Endodermal cell (in vitro differentiated cells): ENCODE measurements at regions not wholly inside any gene's neighbourhood (a gene's known extent, or its start where the extent isn't known, plus 50 kb on each side); places are given as distances from the start of the nearest gene placed in this dataset.
A peak's percentile ranks its signal among the peaks of the same experiment; 100 is the strongest.
"Not testable (repeated sequence)": the region's sequence is repeated elsewhere in the genome, so short reads cannot be mapped to it uniquely, and the experiment has no call there.

Experiments used
- DNase-seq: peaks from one replicate; pipeline ENCODE4 v3.0.0-alpha.2; 2017
- H3K27ac ChIP-seq: 2 replicates; pipeline ENCODE4 v1.5.1; 2013; ENCODE audit warnings: mild to moderate bottlenecking, low read depth, low read length, moderate library complexity
- H3K27me3 ChIP-seq: 2 replicates; pipeline ENCODE4 v1.6.1; 2013; ENCODE audit warnings: mild to moderate bottlenecking, low read length, moderate library complexity; ENCODE audit not compliant: insufficient read depth, control insufficient read depth, poor library complexity, severe bottlenecking
- H3K36me3 ChIP-seq: 2 replicates; pipeline ENCODE4 v1.7.0; 2013; ENCODE audit warnings: mild to moderate bottlenecking, low read length, moderate library complexity; ENCODE audit not compliant: control insufficient read depth, insufficient read depth
- H3K4me1 ChIP-seq: one replicate; pipeline ENCODE4 v1.7.0; 2013; ENCODE audit warnings: low read length; ENCODE audit not compliant: control insufficient read depth, insufficient read depth
- H3K4me3 ChIP-seq: 2 replicates; pipeline ENCODE4 v1.5.1; 2013; ENCODE audit warnings: mild to moderate bottlenecking, low read length, moderate library complexity
- H3K9ac ChIP-seq: 2 replicates; pipeline ENCODE4 v1.6.1; 2013; ENCODE audit warnings: mild to moderate bottlenecking, low read length, moderate library complexity; ENCODE audit not compliant: poor library complexity, severe bottlenecking; ENCODE audit errors: extremely low read depth
- H3K9me3 ChIP-seq: 2 replicates; pipeline ENCODE4 v1.6.1; 2013; ENCODE audit warnings: mild to moderate bottlenecking, low read length, moderate library complexity; ENCODE audit not compliant: control insufficient read depth
- H3K27ac Mint-ChIP-seq: 2 replicates; pipeline ENCODE4 v1.8.0; 2020; ENCODE audit warnings: mixed read lengths
- H3K27me3 Mint-ChIP-seq: 2 replicates; pipeline ENCODE4 v1.8.0; 2021; ENCODE audit warnings: mild to moderate bottlenecking, mixed read lengths; ENCODE audit not compliant: insufficient read depth
- H3K36me3 Mint-ChIP-seq: 2 replicates; pipeline ENCODE4 v1.8.0; 2020; ENCODE audit warnings: low read depth, mixed read lengths
- H3K4me1 Mint-ChIP-seq: 2 replicates; pipeline ENCODE4 v1.8.0; 2020; ENCODE audit warnings: mixed read lengths
- H3K4me3 Mint-ChIP-seq: 2 replicates; pipeline ENCODE4 v1.8.0; 2020; ENCODE audit warnings: mild to moderate bottlenecking, moderate library complexity, mixed read lengths
- H3K9me3 Mint-ChIP-seq: 2 replicates; pipeline ENCODE4 v1.8.0; 2020; ENCODE audit warnings: mild to moderate bottlenecking, mixed read lengths
- CTCF ChIP-seq: fragments of 200-600 bp; sonication (generic); conservative IDR thresholded peaks from 2 replicates; pipeline ENCODE4 v1.5.0; 2021; ENCODE audit warnings: antibody characterized with exemption, mild to moderate bottlenecking
- WGBS, 2 experiments: methylation state at CpG; one replicate each; pipeline versions ENCODE4 v1.1.5 to v1.1.7; 2013; ENCODE audit warnings: missing lambda C conversion rate in 2 of 2, mixed read lengths in 1 of 2; ENCODE audit not compliant: insufficient coverage in 1 of 2, insufficient read length in 1 of 2; 5-methylcytosine and 5-hydroxymethylcytosine counted together

GRCh38 chr9:3736161-3736560 is 210.4 kb upstream of the RFX3 start:
- 67% methylated on average over 5 of the region's 5 CpGs; no CpG with 5 or more reads in 1 of the 2 experiments for WGBS, 2 experiments
- no peak overlapping the region for H3K27ac ChIP-seq
- TF ChIP-seq CTCF, result no peak
- no peak overlapping the region for H3K4me3 ChIP-seq
- H3K4me1 ChIP-seq, result peaks cover 12% of the 10 kb centered on the region
- DNase-seq, result no peak
- no peaks in the 10 kb centered on the region for H3K27me3 ChIP-seq
- H3K9me3 ChIP-seq, result no peaks in the 10 kb centered on the region
- H3K27ac Mint-ChIP-seq, result no peak overlapping the region
- H3K36me3 ChIP-seq, result no peaks in the 10 kb centered on the region
- no peak overlapping the region for H3K9ac ChIP-seq
- H3K4me1 Mint-ChIP-seq, result peaks cover 37% of the 10 kb centered on the region
- no peaks in the 10 kb centered on the region for H3K27me3 Mint-ChIP-seq
- H3K36me3 Mint-ChIP-seq, result peaks cover 4% of the 10 kb centered on the region
- no peak overlapping the region for H3K4me3 Mint-ChIP-seq
- H3K9me3 Mint-ChIP-seq, result peaks cover 5% of the 10 kb centered on the region

DNA sequence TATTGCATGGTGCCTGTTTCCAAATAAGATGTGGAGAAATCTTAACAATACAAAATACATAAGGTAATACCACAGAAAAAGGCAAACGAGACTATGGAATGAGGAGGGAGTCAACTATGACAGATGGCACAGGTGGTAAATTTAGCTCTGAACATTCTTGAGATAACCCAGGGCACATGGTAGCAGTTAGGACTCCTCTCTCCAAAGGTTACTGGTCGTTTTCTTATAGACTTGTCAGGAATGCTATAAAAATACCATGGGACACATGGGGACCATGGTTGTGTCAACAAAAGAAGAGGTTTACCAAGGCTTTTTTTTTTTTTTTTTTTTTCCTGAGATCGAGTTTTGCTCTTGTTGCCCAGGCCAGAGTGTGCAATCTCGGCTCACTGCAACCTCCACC is 209.4 kb upstream of the RFX3 start:
- no peak overlapping the region for H3K27ac Mint-ChIP-seq
- Histone ChIP-seq H3K27ac (no peak overlapping the region), H3K4me3 (no peak overlapping the region), H3K36me3 (no peaks in the 10 kb centered on the region), H3K9me3 (no peaks in the 10 kb centered on the region), H3K9ac (no peak overlapping the region), H3K27me3 (no peaks in the 10 kb centered on the region), H3K4me1 (peaks cover 8% of the 10 kb centered on the region)
- DNase-seq, result no peak
- peaks cover 5% of the 10 kb centered on the region for H3K9me3 Mint-ChIP-seq
- no peak for TF ChIP-seq CTCF
- H3K4me1 Mint-ChIP-seq, result peaks cover 29% of the 10 kb centered on the region
- H3K36me3 Mint-ChIP-seq, result peaks cover 4% of the 10 kb centered on the region
- no peak overlapping the region for H3K4me3 Mint-ChIP-seq
- no peaks in the 10 kb centered on the region for H3K27me3 Mint-ChIP-seq
- 89 to 100% methylated on average over 1 to 4 of the region's 4 CpGs for WGBS, 2 experiments

DNA sequence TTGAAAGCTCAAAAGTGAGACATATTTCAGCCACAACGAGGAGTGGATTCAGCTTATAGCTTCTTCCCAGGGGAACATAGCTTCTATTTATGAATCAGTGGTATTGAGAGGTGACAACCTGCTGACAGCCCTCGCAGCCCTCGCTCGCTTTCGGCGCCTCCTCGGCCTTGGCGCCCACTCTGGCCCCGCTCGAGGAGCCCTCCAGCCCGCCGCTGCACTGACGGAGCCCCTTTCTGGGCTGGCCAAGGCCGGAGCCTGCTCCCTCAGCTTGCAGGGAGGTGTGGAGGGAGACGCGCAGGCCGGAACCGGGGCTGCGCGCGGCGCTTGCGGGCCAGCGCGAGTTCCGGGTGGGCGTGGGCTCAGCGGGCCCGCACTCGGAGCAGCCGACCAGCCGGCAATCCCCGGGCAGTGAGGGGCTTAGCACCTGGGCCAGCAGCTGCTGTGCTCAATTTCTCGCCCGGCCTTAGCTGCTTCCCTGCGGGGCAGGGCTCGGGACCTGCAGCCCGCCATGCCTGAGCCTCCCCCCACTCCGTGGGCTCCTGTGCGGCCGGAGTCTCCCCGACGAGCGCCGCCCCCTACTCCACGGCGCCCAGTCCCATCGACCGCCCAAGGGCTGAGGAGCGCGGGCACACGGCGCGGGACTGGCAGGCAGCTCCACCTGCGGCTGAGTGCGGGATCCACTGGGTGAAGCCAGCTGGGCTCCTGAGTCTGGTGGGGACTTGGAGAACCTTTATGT is 207.9 kb upstream of the RFX3 start:
- not testable (repeated sequence) for DNase-seq, H3K4me3 ChIP-seq, H3K36me3 Mint-ChIP-seq, H3K36me3 ChIP-seq, H3K27ac Mint-ChIP-seq, H3K27me3 ChIP-seq, H3K9me3 ChIP-seq, H3K4me3 Mint-ChIP-seq, H3K9me3 Mint-ChIP-seq, H3K27me3 Mint-ChIP-seq, H3K9ac ChIP-seq, H3K4me1 ChIP-seq, H3K27ac ChIP-seq
- H3K4me1 Mint-ChIP-seq, result peaks cover 25% of the 10 kb centered on the region
- WGBS, 2 experiments, result 95 to 96% methylated on average over 35 to 56 of the region's 56 CpGs

GRCh38 chr9:3733039-3733408 is 207.2 kb upstream of the RFX3 start:
- Mint-ChIP-seq H3K4me3 (no peak overlapping the region), H3K9me3 (peaks cover 5% of the 10 kb centered on the region), H3K27me3 (no peaks in the 10 kb centered on the region), H3K4me1 (peaks cover 26% of the 10 kb centered on the region), H3K27ac (peak overlapping the region; percentile 61), H3K36me3 (peaks cover 4% of the 10 kb centered on the region)
- no peak for TF ChIP-seq CTCF
- WGBS, 2 experiments, result 57 to 66% methylated on average over 2 to 3 of the region's 3 CpGs
- Histone ChIP-seq H3K4me1 (peaks cover 8% of the 10 kb centered on the region), H3K4me3 (no peak overlapping the region), H3K9ac (no peak overlapping the region), H3K27ac (no peak overlapping the region), H3K36me3 (no peaks in the 10 kb centered on the region), H3K27me3 (no peaks in the 10 kb centered on the region), H3K9me3 (no peaks in the 10 kb centered on the region)
- no peak for DNase-seq
